WTC11 (cell line): ENCODE measurements at regions not wholly inside any gene's neighbourhood (a gene's known extent, or its start where the extent isn't known, plus 50 kb on each side); places are given as distances from the start of the nearest gene placed in this dataset.

Experiments
- ATAC-seq: fragments of 200-7000 bp; cut with Tn5 transposase; 2 replicates; pipeline ENCODE4 v1.10.0; 2021; ENCODE audit warnings: mild to moderate bottlenecking, moderate library complexity
- CTCF ChIA-PET: fragments of 300-600 bp; sonication (Branson Sonifier 250); formaldehyde crosslinking; loops from one replicate; lab custom pipeline; 2021; ENCODE audit warnings: antibody characterized with exemption; lab: Charles Lee
- POLR2A ChIA-PET: fragments of 350-600 bp; sonication (Branson Sonifier 250); formaldehyde crosslinking; loops from one replicate; lab custom pipeline; 2021; ENCODE audit warnings: antibody characterized with exemption; lab: Charles Lee
- DNase-seq: peaks from one replicate; pipeline ENCODE4 v3.0.0; 2021; ENCODE audit warnings: low spot score
- H3K27ac Mint-ChIP-seq: 2 replicates; pipeline ENCODE4 v1.8.0; 2021; ENCODE audit warnings: mixed read lengths
- H3K27me3 Mint-ChIP-seq: 2 replicates; pipeline ENCODE4 v1.8.0; 2021; ENCODE audit warnings: low read depth, mild to moderate bottlenecking, moderate library complexity, mixed read lengths
- H3K36me3 Mint-ChIP-seq: 2 replicates; pipeline ENCODE4 v1.8.0; 2021; ENCODE audit warnings: mixed read lengths
- H3K4me1 Mint-ChIP-seq: 2 replicates; pipeline ENCODE4 v1.8.0; 2022; ENCODE audit warnings: mixed read lengths
- H3K4me3 Mint-ChIP-seq: 2 replicates; pipeline ENCODE4 v1.8.0; 2021; ENCODE audit warnings: mild to moderate bottlenecking, moderate library complexity, mixed read lengths
- H3K9me3 Mint-ChIP-seq: 2 replicates; pipeline ENCODE4 v1.8.0; 2021; ENCODE audit warnings: mixed read lengths
- AR ChIP-seq: fragments of 250-450 bp; sonication (Bioruptor Pico); IDR thresholded peaks from 2 replicates; pipeline ENCODE4 v1.9.0; 2021; ENCODE audit warnings: mild to moderate bottlenecking
- ATF1 ChIP-seq: sonication (generic); formaldehyde crosslinking; IDR thresholded peaks from 2 replicates; pipeline ENCODE4 v1.8.1; 2023; ENCODE audit warnings: mild to moderate bottlenecking, moderate library complexity, missing genetic modification reagents
- E2F1 ChIP-seq: sonication (generic); formaldehyde crosslinking; IDR thresholded peaks from 2 replicates; pipeline ENCODE4 v1.8.0; 2022; ENCODE audit warnings: mild to moderate bottlenecking, missing genetic modification reagents
- E2F5 ChIP-seq: sonication (generic); formaldehyde crosslinking; IDR thresholded peaks from 2 replicates; pipeline ENCODE4 v1.8.1; 2022; ENCODE audit warnings: mild to moderate bottlenecking, moderate library complexity, missing genetic modification reagents
- ELF4 ChIP-seq: sonication (generic); formaldehyde crosslinking; IDR thresholded peaks from 2 replicates; pipeline ENCODE4 v1.8.1; 2022; ENCODE audit warnings: low read depth, mild to moderate bottlenecking, moderate library complexity, missing genetic modification reagents
- EMX1 ChIP-seq: fragments of 250-450 bp; sonication (Bioruptor Pico); IDR thresholded peaks from 2 replicates; pipeline ENCODE4 v1.8.0; 2021; ENCODE audit warnings: mild to moderate bottlenecking
- FOXJ3 ChIP-seq: sonication (generic); formaldehyde crosslinking; IDR thresholded peaks from 2 replicates; pipeline ENCODE4 v1.9.0; 2021; ENCODE audit warnings: missing genetic modification reagents, mild to moderate bottlenecking, borderline replicate concordance
- IRF1 ChIP-seq: sonication (generic); formaldehyde crosslinking; IDR thresholded peaks from 2 replicates; pipeline ENCODE4 v1.8.0; 2023; ENCODE audit warnings: missing genetic modification reagents
- NFE2L1 ChIP-seq: sonication (generic); formaldehyde crosslinking; IDR thresholded peaks from 2 replicates; pipeline ENCODE4 v1.8.1; 2023; ENCODE audit warnings: missing genetic modification reagents
- NR3C1 ChIP-seq: sonication (generic); formaldehyde crosslinking; conservative IDR thresholded peaks from 2 replicates; pipeline ENCODE4 v1.8.1; 2023; ENCODE audit warnings: low read depth, mild to moderate bottlenecking, missing genetic modification reagents
- OVOL2 ChIP-seq: fragments of 250-450 bp; sonication (Bioruptor Pico); IDR thresholded peaks from 2 replicates; pipeline ENCODE4 v1.9.0; 2021; ENCODE audit warnings: mild to moderate bottlenecking, borderline replicate concordance
- PREB ChIP-seq: sonication (generic); formaldehyde crosslinking; IDR thresholded peaks from 2 replicates; pipeline ENCODE4 v1.8.1; 2022; ENCODE audit warnings: mild to moderate bottlenecking, missing genetic modification reagents, moderate library complexity, borderline replicate concordance
- RELA ChIP-seq: sonication (generic); formaldehyde crosslinking; IDR thresholded peaks from 2 replicates; pipeline ENCODE4 v1.8.1; 2022; ENCODE audit warnings: missing genetic modification reagents, mild to moderate bottlenecking, borderline replicate concordance
- RORB ChIP-seq: fragments of 250-450 bp; sonication (Bioruptor Pico); IDR thresholded peaks from 2 replicates; pipeline ENCODE4 v1.9.0; 2021; ENCODE audit warnings: mild to moderate bottlenecking
- SMAD3 ChIP-seq: sonication (generic); formaldehyde crosslinking; IDR thresholded peaks from 2 replicates; pipeline ENCODE4 v1.8.0; 2022; ENCODE audit warnings: missing genetic modification reagents, mild to moderate bottlenecking, borderline replicate concordance
- TEAD4 ChIP-seq: sonication (generic); formaldehyde crosslinking; IDR thresholded peaks from 2 replicates; pipeline ENCODE4 v1.8.0; 2022; ENCODE audit warnings: mild to moderate bottlenecking, missing genetic modification reagents
- TP53 ChIP-seq: sonication (generic); formaldehyde crosslinking; IDR thresholded peaks from 2 replicates; pipeline ENCODE4 v1.8.1; 2023; ENCODE audit warnings: mild to moderate bottlenecking, missing genetic modification reagents
- ZNF219 ChIP-seq: sonication (generic); formaldehyde crosslinking; IDR thresholded peaks from 2 replicates; pipeline ENCODE4 v1.8.0; 2023; ENCODE audit warnings: missing genetic modification reagents, mild to moderate bottlenecking, borderline replicate concordance
- ZNF423 ChIP-seq: fragments of 250-450 bp; sonication (Bioruptor Pico); IDR thresholded peaks from 2 replicates; pipeline ENCODE4 v2.1.2; 2022; ENCODE audit warnings: mild to moderate bottlenecking, moderate library complexity

GRCh38 chr2:111666160-111666559 is 217.8 kb downstream of the ANAPC1 start (continued):
- TF ChIP-seq TP53 (CRISPR knock-in tag): no peak
- no peak for TF ChIP-seq IRF1
- no peak for TF ChIP-seq OVOL2 (CRISPR knock-in tag)

GRCh38 chr2:111667001-111667400 is 217.0 kb downstream of the ANAPC1 start:
- Mint-ChIP-seq H3K36me3 (peaks cover 18% of the 10 kb centered on the region), H3K27ac (no peak overlapping the region), H3K27me3 (peaks cover 5% of the 10 kb centered on the region; the same call in 1 of the 2 replicates), H3K9me3 (peaks cover 10% of the 10 kb centered on the region), H3K4me1 (peaks cover 4% of the 10 kb centered on the region; the same call in 1 of the 2 replicates), H3K4me3 (no peak overlapping the region)
- DNase-seq (no peak), ATAC-seq (no peak)
- no peak for TF ChIP-seq NFE2L1 (CRISPR knock-in tag)
- no peak for TF ChIP-seq E2F1 (CRISPR knock-in tag)
- no peak for TF ChIP-seq AR (CRISPR knock-in tag)
- POLR2A ChIA-PET: no interaction called here
- CTCF ChIA-PET: no interaction called here

- TF ChIP-seq ZNF423 (CRISPR knock-in tag): no peak
- no peak for TF ChIP-seq EMX1 (CRISPR knock-in tag)
- no peak for TF ChIP-seq ZNF219 (CRISPR knock-in tag)
- TF ChIP-seq TEAD4 (CRISPR knock-in tag): no peak
- no peak for TF ChIP-seq TP53 (CRISPR knock-in tag)
- TF ChIP-seq SMAD3 (CRISPR knock-in tag): no peak
- TF ChIP-seq RORB (CRISPR knock-in tag): no peak
- no peak for TF ChIP-seq RELA (CRISPR knock-in tag)
- TF ChIP-seq ELF4: no peak
- no peak for TF ChIP-seq IRF1
- TF ChIP-seq ATF1: no peak
- H3K4me3 Mint-ChIP-seq: no peak overlapping the region
- H3K27ac Mint-ChIP-seq: no peak overlapping the region
- ATAC-seq: peak; percentile 52
- peaks cover 5% of the 10 kb centered on the region; the same call in 1 of the 2 replicates for H3K27me3 Mint-ChIP-seq
- H3K36me3 Mint-ChIP-seq: peaks cover 18% of the 10 kb centered on the region
- H3K9me3 Mint-ChIP-seq: peaks cover 10% of the 10 kb centered on the region
- DNase-seq: no peak
- peaks cover 4% of the 10 kb centered on the region; the same call in 1 of the 2 replicates for H3K4me1 Mint-ChIP-seq
- ChIA-PET CTCF (no interaction called here), POLR2A (no interaction called here)
These were observed 216.3 kb downstream of the ANAPC1 start for GRCh38 chr2:111667542-111668273.

GRCh38 chr2:111668274-111668616 is 215.7 kb downstream of the ANAPC1 start:
- Mint-ChIP-seq H3K4me3 (no peak overlapping the region), H3K9me3 (peaks cover 10% of the 10 kb centered on the region), H3K4me1 (no peaks in the 10 kb centered on the region), H3K27me3 (peaks cover 5% of the 10 kb centered on the region; the same call in 1 of the 2 replicates), H3K27ac (no peak overlapping the region), H3K36me3 (peaks cover 18% of the 10 kb centered on the region)
- CTCF ChIA-PET: no interaction called here
- ATAC-seq (no peak), DNase-seq (no peak)
- POLR2A ChIA-PET: no interaction called here
- TF ChIP-seq NR3C1 (no peak), RELA (CRISPR knock-in tag) (no peak), PREB (CRISPR knock-in tag) (no peak), E2F5 (CRISPR knock-in tag) (no peak), FOXJ3 (CRISPR knock-in tag) (no peak), TP53 (CRISPR knock-in tag) (no peak)
